ENCODE measurements at regions not wholly inside any gene's neighbourhood (a gene's known extent, or its start where the extent isn't known, plus 50 kb on each side); places are given as distances from the start of the nearest gene placed in this dataset.

DNA sequence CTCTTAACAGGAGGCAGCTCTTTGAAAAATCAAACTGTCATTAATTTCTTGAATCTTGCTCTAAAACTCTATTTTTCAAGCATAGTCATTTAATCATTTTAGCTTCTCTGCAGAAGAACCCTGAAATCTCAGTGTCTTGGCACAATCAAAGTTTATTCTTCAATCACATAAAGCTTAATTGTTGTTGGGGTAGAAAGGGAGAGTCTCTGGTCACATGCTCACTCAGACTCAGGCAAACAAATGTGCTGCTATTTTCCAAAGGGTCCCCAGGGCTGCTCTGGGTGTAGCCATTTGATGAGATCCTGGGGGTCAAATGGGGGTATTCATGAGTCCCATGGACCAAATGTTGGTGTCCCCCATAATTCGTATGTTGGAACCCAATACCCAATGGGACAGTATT lies 114.8 kb downstream of the MSX2 start:
- Histone ChIP-seq H3K27ac (no peak overlapping the region), H3K9me3 (no peaks in the 10 kb centered on the region), H3K36me3 (no peaks in the 10 kb centered on the region), H3K4me1 (peaks cover 0 to 12% (median 0%) of the 10 kb centered on the region in 12 donors), H3K4me3 (no peak overlapping the region), H3K27me3 (no peaks in the 10 kb centered on the region)
- DNase-seq (no peak), ATAC-seq (no peak)
- intact Hi-C loops (cut with DNase I): no loop called here
- 70 to 96% (median 90%) methylated on average over 1 of the region's 1 CpG for WGBS, 4 donors
- no peak for TF ChIP-seq POLR2A (IDR thresholded peaks at IDR 0.05)
- TF ChIP-seq, protein P1, sequence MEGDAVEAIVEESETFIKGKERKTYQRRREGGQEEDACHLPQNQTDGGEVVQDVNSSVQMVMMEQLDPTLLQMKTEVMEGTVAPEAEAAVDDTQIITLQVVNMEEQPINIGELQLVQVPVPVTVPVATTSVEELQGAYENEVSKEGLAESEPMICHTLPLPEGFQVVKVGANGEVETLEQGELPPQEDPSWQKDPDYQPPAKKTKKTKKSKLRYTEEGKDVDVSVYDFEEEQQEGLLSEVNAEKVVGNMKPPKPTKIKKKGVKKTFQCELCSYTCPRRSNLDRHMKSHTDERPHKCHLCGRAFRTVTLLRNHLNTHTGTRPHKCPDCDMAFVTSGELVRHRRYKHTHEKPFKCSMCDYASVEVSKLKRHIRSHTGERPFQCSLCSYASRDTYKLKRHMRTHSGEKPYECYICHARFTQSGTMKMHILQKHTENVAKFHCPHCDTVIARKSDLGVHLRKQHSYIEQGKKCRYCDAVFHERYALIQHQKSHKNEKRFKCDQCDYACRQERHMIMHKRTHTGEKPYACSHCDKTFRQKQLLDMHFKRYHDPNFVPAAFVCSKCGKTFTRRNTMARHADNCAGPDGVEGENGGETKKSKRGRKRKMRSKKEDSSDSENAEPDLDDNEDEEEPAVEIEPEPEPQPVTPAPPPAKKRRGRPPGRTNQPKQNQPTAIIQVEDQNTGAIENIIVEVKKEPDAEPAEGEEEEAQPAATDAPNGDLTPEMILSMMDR (IDR thresholded peaks at IDR 0.05): no peak

DNA sequence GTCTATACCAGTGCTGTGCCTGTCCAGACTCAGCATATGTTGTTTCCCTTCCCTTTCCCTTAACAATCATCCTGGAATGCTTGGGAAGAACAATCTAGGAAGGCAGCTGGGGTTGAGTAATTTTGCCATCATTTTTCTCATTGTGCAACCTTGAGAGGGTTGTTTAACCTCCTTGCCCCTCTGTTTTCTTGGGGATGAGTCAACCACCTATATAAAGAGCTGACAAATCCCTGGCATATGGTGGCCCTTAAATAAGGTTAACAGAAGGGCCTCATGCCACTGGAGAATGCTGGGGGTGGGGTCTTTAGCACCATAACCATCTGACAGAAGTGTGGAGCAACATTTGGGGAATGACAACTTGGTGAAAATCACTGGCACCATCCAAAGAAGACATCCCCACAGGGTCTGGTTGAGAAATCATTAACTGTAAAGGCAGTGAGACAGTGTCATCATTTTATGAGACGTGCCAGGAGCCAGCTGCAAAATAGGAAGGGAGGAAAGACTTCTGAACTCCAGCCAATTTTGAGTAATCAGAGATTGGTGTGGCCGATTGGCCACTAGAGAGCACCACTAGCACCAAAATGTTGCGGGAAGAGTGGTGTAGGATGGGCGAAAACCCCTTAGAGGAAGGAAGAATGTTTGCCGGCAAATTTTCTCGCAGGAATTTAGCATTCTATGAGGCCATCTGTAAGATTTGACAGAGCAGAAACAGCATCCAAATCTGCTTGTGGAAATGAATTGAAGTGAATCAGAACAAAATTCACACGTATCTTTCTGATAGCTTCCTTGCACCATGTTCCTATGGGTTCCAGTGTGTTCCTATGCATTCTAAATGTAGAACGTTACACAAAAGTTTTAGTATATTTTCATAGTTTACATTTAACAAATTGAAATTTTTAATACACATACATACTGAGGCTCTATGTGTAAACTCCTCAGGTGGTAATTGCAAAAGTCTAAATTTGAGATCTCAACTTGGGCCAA lies 113.8 kb downstream of the MSX2 start:
- intact Hi-C loops (cut with DNase I): no loop called here
- ATAC-seq (peak in 3 of 4 donors; percentile 30 to 86 (median 68)), DNase-seq (peak in 2 of 5 donors; percentile 38 to 39)
- Histone ChIP-seq H3K4me1 (peaks cover 0 to 5% (median 0%) of the 10 kb centered on the region in 12 donors), H3K36me3 (no peaks in the 10 kb centered on the region), H3K27me3 (no peaks in the 10 kb centered on the region), H3K4me3 (no peak overlapping the region), H3K9me3 (no peaks in the 10 kb centered on the region), H3K27ac (no peak overlapping the region)
- WGBS, 4 donors: 30 to 36% (median 31%) methylated on average over 8 of the region's 8 CpGs
- TF ChIP-seq, protein P1 (IDR thresholded peaks at IDR 0.05): peak in 5 of 12 donors; percentile 9 to 28 (median 23)
- no peak for TF ChIP-seq POLR2A (IDR thresholded peaks at IDR 0.05)

DNA sequence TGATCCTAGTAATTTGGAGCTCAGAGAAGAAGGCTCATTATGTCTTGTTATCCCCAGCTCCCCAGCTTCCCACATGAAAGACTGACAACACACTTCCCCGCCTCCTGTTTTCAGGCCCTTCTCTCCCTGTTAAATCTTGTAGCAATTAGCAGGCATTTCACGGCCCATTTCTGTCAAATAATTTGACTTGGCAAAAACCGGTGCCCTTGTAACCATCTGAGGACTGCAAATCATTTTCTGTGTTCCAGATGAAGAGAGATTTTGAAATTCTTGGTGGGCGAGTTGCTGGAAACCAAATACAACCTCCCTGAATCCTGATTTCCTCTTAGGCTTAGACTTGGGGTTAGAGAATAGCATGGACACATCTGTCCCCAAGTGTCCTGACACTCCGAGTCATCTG lies 109.7 kb downstream of the MSX2 start:
- WGBS, 4 donors: 74 to 82% (median 78%) methylated on average over 5 of the region's 5 CpGs
- peaks cover 0 to 2% (median 0%) of the 10 kb centered on the region in 12 donors for H3K4me1 ChIP-seq
- H3K27ac ChIP-seq: no peak overlapping the region
- H3K27me3 ChIP-seq: no peaks in the 10 kb centered on the region
- intact Hi-C loops (cut with DNase I): no loop called here
- H3K4me3 ChIP-seq: no peak overlapping the region
- no peaks in the 10 kb centered on the region for H3K9me3 ChIP-seq
- DNase-seq (no peak), ATAC-seq (no peak)
- TF ChIP-seq, protein P1 (IDR thresholded peaks at IDR 0.05): no peak
- TF ChIP-seq POLR2A (IDR thresholded peaks at IDR 0.05): no peak
- no peaks in the 10 kb centered on the region for H3K36me3 ChIP-seq

DNA sequence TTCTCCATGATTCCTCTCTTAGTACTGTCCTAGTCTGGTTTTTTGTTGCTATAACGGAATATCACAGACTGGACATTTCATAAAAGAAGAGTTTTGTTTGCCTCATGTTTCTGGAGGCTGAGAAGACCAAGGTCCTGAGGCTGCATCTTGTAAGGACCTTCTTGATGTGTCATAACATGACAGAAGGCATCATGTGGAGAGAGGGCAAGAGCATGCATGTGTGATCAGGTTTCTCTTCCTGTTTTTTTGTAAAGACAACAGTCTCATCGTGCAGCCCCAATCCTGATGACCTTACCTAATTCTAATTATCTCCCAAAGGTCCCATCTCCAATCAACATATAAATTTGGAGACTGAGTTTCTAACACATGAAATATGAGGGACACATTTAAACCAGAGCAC lies 108.4 kb downstream of the MSX2 start:
- DNase-seq (no peak), ATAC-seq (no peak)
- Histone ChIP-seq H3K27ac (no peak overlapping the region), H3K9me3 (no peaks in the 10 kb centered on the region), H3K36me3 (no peaks in the 10 kb centered on the region), H3K27me3 (no peaks in the 10 kb centered on the region), H3K4me1 (peaks cover 0 to 2% (median 0%) of the 10 kb centered on the region in 12 donors), H3K4me3 (no peak overlapping the region)
- intact Hi-C loops (cut with DNase I): no loop called here
- TF ChIP-seq, protein P1 (IDR thresholded peaks at IDR 0.05): no peak
- no peak for TF ChIP-seq POLR2A (IDR thresholded peaks at IDR 0.05)
- 65 to 76% (median 71%) methylated on average over 2 of the region's 2 CpGs for whole genome bisulfite sequencing, 4 donors

Measured in heart left ventricle (tissue), 16 donors.